Tibial nerve (tissue), 4 donors: ENCODE measurements at regions not wholly inside any gene's neighbourhood (a gene's known extent, or its start where the extent isn't known, plus 50 kb on each side); places are given as distances from the start of the nearest gene placed in this dataset.

Experiments
- CTCF ChIP-seq, 5 experiments: fragments of 200-600 bp in 3 of 5; fragments of 450-650 bp in 2 of 5; sonication (generic) in 3 of 5; IDR thresholded peaks; one replicate each; pipeline ENCODE4 v1.5.1; 2016 to 2019; ENCODE audit warnings: antibody characterized with exemption in 5 of 5, mild to moderate bottlenecking in 3 of 5, moderate library complexity in 2 of 5
- EP300 ChIP-seq, 2 donors: sonication (generic); formaldehyde crosslinking; IDR thresholded peaks; one replicate each; pipeline ENCODE4 v1.6.1; 2017; ENCODE audit warnings: antibody characterized with exemption in 2 of 2, mild to moderate bottlenecking in 1 of 2

- TF ChIP-seq CTCF (IDR thresholded peaks at IDR 0.05) = no peak
- TF ChIP-seq EP300 (IDR thresholded peaks at IDR 0.05) = no peak
These were observed 165.9 kb upstream of the CENPE start for GRCh38 chr4:103364083-103364482.
